Brain microvascular endothelial cell (primary cell): ENCODE measurements at regions not wholly inside any gene's neighbourhood (a gene's known extent, or its start where the extent isn't known, plus 50 kb on each side); places are given as distances from the start of the nearest gene placed in this dataset.

Experiments
- DNase-seq: peaks from one replicate; pipeline ENCODE4 v3.0.0-alpha.2; 2020
- H3K27ac ChIP-seq: fragments of 250-450 bp; sonication (Bioruptor Pico); 2 replicates; pipeline ENCODE4 v1.5.1; 2020; ENCODE audit warnings: mild to moderate bottlenecking, moderate library complexity
- H3K27me3 ChIP-seq: fragments of 250-450 bp; sonication (Bioruptor Pico); replicated peaks from 2 replicates; pipeline ENCODE4 v1.5.1; 2020; ENCODE audit warnings: mild to moderate bottlenecking
- H3K36me3 ChIP-seq: fragments of 250-450 bp; sonication (Bioruptor Pico); replicated peaks from 2 replicates; pipeline ENCODE4 v1.5.1; 2020; ENCODE audit warnings: mild to moderate bottlenecking
- H3K4me3 ChIP-seq: 2 replicates; pipeline ENCODE4 v1.5.1; 2011; ENCODE audit warnings: low read depth, mild to moderate bottlenecking, control low read depth, low read length, moderate library complexity
- in situ Hi-C: cut with HindIII; loops from 2 replicates; pipeline ENCODE4 v1.10.0; 2017; ENCODE audit warnings: low sequenced_read_pairs, low pct_ligation_motif_present
- TF ChIP-seq, protein P1 (sequence below): IDR thresholded peaks from 2 replicates; pipeline ENCODE4 v1.5.1; 2011; ENCODE audit warnings: low read depth, mild to moderate bottlenecking, moderate library complexity, low read length, control low read depth, inconsistent platforms; ENCODE audit errors: missing control alignments

DNA sequence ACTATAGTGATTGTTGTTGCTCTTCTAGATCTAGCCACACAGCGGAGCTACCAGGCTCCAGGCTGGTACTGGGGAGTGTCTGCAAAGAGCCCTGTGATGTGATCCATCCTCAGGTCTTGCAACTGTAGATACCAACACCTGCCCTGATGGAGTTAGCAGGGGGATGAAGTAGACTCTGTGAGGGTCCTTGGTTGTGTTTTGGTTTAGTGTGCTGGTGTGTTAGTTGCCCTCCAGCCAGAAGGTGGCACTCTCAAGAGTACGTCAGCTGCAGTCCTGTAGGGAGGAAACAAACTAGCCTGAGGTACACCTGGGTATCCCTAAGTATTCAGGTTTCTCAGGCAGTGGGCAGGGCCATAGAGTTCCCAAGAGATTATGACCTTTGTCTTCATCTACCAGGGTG, 81.2 kb upstream of the TMPRSS2 start:
- in situ Hi-C loops: no loop called here
- no peaks in the 10 kb centered on the region for H3K27me3 ChIP-seq
- H3K36me3 ChIP-seq: no peaks in the 10 kb centered on the region
- TF ChIP-seq, protein P1, sequence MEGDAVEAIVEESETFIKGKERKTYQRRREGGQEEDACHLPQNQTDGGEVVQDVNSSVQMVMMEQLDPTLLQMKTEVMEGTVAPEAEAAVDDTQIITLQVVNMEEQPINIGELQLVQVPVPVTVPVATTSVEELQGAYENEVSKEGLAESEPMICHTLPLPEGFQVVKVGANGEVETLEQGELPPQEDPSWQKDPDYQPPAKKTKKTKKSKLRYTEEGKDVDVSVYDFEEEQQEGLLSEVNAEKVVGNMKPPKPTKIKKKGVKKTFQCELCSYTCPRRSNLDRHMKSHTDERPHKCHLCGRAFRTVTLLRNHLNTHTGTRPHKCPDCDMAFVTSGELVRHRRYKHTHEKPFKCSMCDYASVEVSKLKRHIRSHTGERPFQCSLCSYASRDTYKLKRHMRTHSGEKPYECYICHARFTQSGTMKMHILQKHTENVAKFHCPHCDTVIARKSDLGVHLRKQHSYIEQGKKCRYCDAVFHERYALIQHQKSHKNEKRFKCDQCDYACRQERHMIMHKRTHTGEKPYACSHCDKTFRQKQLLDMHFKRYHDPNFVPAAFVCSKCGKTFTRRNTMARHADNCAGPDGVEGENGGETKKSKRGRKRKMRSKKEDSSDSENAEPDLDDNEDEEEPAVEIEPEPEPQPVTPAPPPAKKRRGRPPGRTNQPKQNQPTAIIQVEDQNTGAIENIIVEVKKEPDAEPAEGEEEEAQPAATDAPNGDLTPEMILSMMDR: no peak
- H3K27ac ChIP-seq: no peak overlapping the region
- no peak for DNase-seq
- no peak overlapping the region for H3K4me3 ChIP-seq

DNA sequence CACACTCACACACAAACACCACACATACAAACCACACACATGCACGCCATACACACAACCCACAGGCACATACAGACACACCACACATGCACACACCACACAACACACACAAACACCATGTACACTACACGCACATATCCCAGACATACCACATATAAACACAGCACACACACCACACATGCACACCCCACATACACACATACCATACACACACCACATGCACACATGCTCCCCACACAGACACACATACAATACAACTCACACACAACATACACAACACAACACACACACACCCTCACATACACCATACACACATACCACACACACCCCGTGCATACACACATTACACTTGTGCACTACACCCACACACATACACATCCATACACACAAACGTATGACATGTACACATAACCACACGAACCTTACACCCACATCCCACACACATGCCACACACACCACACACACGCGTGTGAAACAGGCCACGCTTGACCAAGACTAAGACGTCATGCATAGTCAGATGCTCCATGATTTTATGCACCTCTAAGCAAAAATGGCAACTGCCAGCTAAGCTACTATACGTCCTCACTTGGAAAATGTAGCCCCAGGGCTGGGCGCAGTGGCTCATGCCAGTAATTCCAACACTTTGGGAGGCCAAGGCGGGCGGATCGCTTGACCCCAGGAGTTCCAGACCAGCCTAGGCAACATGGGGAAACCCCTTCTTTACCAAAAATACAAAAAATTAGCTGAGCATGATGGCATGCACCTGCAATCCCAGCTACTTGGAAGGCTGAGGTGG, 77.4 kb upstream of the TMPRSS2 start:
- in situ Hi-C loops: no loop called here
- TF ChIP-seq, protein P1: no peak
- Histone ChIP-seq H3K27me3 (no peaks in the 10 kb centered on the region), H3K36me3 (no peaks in the 10 kb centered on the region), H3K4me3 (no peak overlapping the region), H3K27ac (no peak overlapping the region)
- DNase-seq: no peak

DNA sequence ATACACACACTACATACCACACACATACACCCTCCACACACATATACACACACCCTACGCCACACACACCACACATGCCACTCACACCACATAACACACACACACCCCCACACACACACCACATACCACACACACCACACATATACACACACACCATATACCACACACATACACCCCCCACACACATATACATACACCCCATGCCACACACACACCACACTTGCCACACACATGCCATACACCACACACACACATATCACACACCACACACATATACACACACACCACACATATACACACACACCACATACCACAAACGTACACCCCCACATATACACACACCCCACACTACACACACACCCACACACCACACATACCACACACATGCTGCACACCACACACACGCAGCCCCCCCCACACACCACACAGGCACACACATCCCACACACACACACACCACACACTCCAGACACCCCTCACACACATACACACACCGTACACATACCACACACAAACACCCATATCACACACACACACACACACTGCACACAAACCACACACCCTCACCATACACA, 76.7 kb upstream of the TMPRSS2 start:
- H3K36me3 ChIP-seq: no peaks in the 10 kb centered on the region
- no peak overlapping the region for H3K27ac ChIP-seq
- DNase-seq: no peak
- H3K27me3 ChIP-seq: no peaks in the 10 kb centered on the region
- TF ChIP-seq, protein P1: no peak
- in situ Hi-C loops: no loop called here
- no peak overlapping the region for H3K4me3 ChIP-seq

DNA sequence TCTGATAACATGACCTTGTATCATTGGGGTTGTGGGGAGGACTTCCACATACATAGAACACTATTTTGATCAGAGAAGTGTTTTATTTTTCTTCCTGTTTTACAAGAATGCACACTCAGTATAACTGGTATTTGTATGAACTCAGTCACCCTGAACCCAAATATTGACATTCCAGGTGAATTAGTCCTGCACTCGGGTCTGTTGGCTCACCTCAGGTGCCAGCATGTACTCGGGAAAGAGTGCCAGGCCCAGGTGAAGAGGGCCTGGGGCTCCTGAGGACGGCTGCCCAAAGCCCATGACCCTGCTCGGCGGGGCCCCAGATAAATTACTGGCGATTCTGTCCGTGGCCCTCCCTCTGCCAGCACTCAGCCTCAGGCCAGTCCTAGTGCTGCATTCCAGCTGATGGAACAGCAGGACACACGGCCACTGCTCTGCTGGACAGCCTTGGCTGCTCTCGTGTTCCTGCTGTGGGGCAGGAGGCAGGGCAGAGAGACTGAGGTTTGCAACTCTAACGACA, 75.4 kb upstream of the TMPRSS2 start:
- in situ Hi-C loops: no loop called here
- Histone ChIP-seq H3K27ac (no peak overlapping the region), H3K4me3 (no peak overlapping the region), H3K36me3 (no peaks in the 10 kb centered on the region), H3K27me3 (no peaks in the 10 kb centered on the region)
- TF ChIP-seq, protein P1: no peak
- DNase-seq: no peak

DNA sequence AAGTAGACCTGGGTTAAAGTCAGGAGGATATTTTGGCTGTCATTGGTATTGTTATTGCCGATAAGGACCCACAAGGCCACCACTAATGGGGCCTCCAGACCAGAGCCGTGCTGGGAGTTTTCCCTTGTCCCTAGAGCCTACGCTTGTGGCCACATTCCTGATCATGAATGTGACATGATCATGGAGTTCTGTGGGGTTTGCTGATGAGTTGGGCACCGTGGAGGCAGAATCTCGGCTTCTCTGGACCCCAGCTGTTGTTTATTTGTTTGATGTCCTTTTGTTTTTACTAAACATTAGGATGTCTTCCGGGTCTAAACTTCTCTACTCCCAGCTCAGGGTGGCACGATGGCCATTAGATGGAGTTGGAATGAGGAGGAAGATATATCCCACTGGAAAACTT, 74.9 kb upstream of the TMPRSS2 start:
- Histone ChIP-seq H3K36me3 (no peaks in the 10 kb centered on the region), H3K27me3 (no peaks in the 10 kb centered on the region), H3K27ac (no peak overlapping the region), H3K4me3 (no peak overlapping the region)
- in situ Hi-C loops: no loop called here
- no peak for DNase-seq
- TF ChIP-seq, protein P1: no peak
